ENCODE measurements at regions not wholly inside any gene's neighbourhood (a gene's known extent, or its start where the extent isn't known, plus 50 kb on each side); places are given as distances from the start of the nearest gene placed in this dataset.

GRCh38 chr5:24161559-24161958, 483.2 kb downstream of the CDH10 start:
- TF ChIP-seq CTCF (IDR thresholded peaks at IDR 0.05) (no peak), EP300 (IDR thresholded peaks at IDR 0.05) (no peak), POLR2AphosphoS5 (IDR thresholded peaks at IDR 0.05) (no peak), POLR2A (IDR thresholded peaks at IDR 0.05) (no peak)
